ENCODE measurements at regions not wholly inside any gene's neighbourhood (a gene's known extent, or its start where the extent isn't known, plus 50 kb on each side); places are given as distances from the start of the nearest gene placed in this dataset.

DNA sequence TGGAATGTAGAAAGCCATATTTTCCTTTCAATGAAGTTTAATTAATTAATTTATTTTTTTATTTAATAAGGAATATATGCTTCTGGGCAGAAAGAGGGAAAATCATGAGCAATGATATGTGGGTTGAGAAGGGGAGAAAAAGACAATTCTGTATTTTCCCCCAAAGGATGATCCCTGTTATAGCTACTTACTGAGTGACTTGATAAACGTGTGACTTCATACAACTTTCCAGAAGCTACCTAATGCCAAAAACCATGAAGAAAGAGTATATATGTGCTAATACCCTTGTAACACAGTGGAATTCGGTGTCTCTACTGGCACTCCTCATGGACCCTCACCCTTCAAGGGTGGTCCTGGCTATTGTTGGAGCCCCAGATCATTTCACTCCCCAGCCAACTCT lies 335.0 kb upstream of the KLF4 start:
- no peak for TF ChIP-seq POLR2A (IDR thresholded peaks at IDR 0.05)
- TF ChIP-seq, protein P1, sequence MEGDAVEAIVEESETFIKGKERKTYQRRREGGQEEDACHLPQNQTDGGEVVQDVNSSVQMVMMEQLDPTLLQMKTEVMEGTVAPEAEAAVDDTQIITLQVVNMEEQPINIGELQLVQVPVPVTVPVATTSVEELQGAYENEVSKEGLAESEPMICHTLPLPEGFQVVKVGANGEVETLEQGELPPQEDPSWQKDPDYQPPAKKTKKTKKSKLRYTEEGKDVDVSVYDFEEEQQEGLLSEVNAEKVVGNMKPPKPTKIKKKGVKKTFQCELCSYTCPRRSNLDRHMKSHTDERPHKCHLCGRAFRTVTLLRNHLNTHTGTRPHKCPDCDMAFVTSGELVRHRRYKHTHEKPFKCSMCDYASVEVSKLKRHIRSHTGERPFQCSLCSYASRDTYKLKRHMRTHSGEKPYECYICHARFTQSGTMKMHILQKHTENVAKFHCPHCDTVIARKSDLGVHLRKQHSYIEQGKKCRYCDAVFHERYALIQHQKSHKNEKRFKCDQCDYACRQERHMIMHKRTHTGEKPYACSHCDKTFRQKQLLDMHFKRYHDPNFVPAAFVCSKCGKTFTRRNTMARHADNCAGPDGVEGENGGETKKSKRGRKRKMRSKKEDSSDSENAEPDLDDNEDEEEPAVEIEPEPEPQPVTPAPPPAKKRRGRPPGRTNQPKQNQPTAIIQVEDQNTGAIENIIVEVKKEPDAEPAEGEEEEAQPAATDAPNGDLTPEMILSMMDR (IDR thresholded peaks at IDR 0.05), result no peak
